ENCODE measurements at regions not wholly inside any gene's neighbourhood (a gene's known extent, or its start where the extent isn't known, plus 50 kb on each side); places are given as distances from the start of the nearest gene placed in this dataset.
"Not testable (repeated sequence)": the region's sequence is repeated elsewhere in the genome, so short reads cannot be mapped to it uniquely, and the experiment has no call there.

- ATAC-seq: no peak
These were observed 213.4 kb upstream of the SHH start for GRCh38 chr7:156025675-156026074.

GRCh38 chr7:156024201-156024600 is 211.9 kb upstream of the SHH start:
- no peak for ATAC-seq

DNA sequence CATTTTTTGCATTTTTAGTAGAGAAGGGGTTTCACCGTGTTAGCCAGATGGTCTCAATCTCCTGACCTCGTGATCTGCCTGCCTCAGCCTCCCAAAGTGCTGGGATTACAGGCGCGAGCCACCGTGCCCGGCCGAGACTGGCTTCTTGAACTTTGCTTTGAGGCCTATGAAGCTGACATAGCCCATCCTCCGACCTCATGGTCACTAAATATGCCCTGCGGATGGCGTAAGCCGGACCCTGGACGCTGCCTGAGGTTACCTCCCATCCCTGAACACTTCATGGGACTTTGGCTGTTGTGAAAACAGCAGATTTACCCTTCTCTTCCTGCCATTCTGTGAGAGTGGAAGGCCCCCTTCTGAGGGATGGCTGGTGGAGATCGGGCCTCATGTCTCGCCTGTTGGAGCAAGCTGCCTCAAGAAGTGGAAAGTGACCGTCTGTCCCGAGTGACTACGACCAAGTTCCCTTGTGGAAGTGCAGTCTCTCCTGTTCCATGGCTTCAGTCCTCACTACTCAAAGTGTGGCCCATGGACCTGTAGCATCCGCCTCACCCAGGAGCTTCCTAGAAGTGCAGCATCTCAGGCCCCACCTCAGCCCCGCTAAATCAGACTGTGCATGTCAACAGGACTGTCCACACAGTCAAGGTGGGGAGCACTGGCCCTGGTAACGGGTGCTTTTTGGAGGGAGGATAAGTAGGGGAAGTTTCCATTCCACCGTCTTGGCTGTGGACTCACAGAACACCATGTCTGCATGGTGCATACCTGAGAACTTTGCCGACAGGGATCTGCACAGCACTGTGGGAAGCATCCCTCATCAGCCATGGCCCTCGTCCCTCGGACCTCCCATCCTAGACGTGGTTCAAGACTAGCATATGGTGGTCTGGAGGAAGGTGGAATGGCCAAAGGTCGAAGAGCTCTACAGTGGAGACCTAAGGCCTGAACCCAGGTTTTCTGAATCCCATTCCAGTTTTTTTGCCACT is 210.5 kb upstream of the SHH start:
- ATAC-seq: no peak

- ATAC-seq: no peak
These were observed 209.2 kb upstream of the SHH start for GRCh38 chr7:156021471-156021870.

DNA sequence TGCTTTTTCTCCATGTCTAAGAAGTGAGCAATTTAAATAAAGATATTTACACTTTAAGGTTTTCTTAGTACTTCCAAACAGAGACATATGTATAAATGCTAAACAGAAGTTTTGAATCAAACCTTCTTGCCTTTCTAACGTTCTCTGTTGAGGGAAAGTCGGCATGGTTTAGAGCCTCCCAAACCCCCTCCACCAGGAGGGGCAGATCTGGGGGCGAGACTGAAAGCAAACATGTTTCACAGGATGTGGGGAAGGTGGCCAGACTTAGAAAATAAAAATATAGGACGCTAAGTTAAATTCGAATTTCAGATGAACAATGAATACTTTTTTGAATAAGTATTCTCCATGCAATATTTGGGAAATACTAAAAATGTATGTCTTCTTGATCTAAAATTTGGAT is 208.3 kb upstream of the SHH start:
- ATAC-seq: no peak

- no peak for ATAC-seq
These were observed 207.7 kb upstream of the SHH start for GRCh38 chr7:156019776-156020565.

GRCh38 chr7:156019308-156019707 is 207.0 kb upstream of the SHH start:
- no peak for ATAC-seq

DNA sequence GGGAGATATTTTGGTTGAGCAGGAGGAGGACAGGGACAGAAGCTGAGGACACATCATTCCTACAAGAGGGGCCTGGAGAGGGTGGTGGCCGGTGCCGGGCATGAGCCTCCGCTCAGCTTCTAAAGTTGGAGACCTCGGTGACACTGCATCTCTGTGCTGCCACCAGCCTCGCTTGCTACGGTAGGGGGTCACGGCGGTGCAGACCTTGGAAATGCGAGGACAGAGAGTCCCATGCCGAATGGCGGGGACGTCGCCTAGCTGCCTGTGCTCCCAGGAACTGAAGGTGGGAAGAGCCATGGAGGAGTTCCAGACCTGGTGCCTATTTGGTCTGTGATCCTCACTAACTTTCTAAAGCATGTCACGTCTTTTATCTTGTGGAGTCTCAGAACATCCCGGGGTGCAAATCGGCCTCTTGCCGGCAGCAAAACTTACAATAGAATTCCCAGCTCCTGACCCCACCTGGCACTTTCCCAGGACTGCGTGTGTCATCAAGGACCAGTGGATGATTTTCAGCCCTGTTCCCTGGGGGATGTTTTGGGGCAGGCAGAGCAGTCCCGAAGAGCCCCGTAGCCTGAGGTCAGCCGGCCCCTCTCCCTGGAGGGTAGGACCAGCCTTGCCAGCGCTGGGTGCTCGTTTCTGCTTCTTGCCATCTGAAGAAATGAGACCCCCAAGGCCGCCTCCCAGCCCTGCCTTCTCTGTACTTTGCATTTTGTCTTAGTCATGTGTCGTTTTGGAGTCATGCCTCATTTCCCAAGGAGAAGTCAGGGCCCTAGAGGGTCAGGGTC is 205.8 kb upstream of the SHH start:
- no peak for ATAC-seq

- no peak for ATAC-seq
These were observed 205.2 kb upstream of the SHH start for GRCh38 chr7:156017431-156017830.

GRCh38 chr7:156015237-156016020 is 203.2 kb upstream of the SHH start:
- ATAC-seq: no peak

DNA sequence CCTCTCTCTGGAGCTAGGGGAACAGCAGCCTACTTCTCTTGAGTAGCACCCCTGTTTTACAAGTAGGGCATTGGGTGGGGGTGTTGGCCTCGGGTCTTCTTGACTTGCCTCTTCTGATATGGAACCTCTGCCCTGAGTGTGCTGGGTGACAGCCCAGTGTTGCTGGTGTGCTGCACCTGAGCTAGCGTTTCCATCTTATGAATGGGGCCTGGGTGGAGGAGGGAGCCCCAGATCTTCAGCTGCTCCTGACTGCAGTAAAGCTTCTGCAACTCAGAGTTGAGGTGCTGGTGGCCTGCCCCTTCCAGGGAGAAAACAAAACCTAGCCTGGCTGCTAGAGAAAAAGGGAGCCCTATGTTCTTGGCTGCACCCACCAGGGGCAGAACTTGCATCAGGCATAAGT is 202.5 kb upstream of the SHH start:
- ATAC-seq: no peak

- no peak for ATAC-seq
These were observed 201.9 kb upstream of the SHH start for GRCh38 chr7:156014201-156014600.

DNA sequence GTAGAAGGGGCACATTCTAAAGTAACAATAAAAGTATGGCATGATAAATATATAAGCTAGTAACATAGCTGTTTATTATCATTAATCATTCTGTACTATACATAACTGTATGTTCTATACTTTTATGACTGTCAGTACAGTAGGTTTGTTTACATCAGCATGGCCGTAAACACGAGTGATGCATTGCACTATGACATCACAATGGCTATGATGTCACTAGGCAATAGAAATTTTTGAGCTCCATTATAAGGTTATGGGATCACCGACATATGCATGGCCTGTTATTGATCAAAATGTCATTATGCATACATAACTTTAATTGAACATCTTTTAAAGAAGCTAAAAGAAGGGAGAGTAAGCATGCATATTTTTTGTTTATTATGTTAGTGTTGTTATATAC is 200.1 kb upstream of the SHH start:
- ATAC-seq: no peak

GRCh38 chr7:156009569-156009968 is 197.3 kb upstream of the SHH start:
- no peak for ATAC-seq

DNA sequence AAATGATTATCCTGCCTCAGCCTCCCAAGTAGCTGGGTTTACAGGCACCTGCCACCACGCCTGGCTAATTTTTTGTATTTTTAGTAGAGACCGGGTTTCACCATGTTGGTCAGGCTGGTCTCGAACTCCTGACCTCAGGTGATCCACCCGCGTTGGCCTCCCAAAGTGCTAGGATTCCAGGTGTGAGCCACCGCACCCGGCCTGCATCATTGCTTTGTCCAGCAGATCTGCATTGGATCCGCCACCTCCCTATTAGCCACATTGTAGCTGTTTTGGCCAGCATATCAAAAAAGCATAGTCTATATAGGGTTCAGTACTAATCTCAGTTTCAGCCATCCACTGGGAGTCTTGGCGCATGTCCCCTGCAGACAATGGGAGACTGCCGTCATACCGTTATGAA is 194.6 kb upstream of the SHH start:
- not testable (repeated sequence) for ATAC-seq

- ATAC-seq: no peak
These were observed 193.8 kb upstream of the SHH start for GRCh38 chr7:156006024-156006423.

DNA sequence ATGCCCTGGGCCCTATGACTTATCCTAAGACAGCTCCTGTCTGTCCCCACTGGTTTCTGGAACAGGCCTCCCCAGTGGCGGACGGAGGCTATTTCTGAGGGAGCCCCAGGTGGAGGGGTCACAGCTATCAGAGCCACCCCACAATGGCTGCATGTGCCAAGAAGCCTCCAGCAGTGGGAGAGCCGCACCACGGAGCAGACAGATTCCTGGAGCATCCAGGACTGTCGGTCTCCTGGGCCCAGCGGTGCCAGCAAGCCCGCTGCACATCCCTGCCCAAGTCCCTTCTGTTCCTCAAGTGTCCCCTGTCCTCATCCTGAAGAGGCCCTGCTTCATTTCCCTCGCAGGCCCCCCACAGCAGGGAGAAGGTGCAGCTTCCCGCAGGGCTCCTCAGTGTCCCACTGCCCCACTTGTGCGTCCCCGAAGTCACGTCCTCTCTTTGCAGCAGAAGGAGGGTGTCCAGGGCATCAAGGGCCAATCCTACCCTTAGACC is 193.0 kb upstream of the SHH start:
- ATAC-seq: no peak

DNA sequence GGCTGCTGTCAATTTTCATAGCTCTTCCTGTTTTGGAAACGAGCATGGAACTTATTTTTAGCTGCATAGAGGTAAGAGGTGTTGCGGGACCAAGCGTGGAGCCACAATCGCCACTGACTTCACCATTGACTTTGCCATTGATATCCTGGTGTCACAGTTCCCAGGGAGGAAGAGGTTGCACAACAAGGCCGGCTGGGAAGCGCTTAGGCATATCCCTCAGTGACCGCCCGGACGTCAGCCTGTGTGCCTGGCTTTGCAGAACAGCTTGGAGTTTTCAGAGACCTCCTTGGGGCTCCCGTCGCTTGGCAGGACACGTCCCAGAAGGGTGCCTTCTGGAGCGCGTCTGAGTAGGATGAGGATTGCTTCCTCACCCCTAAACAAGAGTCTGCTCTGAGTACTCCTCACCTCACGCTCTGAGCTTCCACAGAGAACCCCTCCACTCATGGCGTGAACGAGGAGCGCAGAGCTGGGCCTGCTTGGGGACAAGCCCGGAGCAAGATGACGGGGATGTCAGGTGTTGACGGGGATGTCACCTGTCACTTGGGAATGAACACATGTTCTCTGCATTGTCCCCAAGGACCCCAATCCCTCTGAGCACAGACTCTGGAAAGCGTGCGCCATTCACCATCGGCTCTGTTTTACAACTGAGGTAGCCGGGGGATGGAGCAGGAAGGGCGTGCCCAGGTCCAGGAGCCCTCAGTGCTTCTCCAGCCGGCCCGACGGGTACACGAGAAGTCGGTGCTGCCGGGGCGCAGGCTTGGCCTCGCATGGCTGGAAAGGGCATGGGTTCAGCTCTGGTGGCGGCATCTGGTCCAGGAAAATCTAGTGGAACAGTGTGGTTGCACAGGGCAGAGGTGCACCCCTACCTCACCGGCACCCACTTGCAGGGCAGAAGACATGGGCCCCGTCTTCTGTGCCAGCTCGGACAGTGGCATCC is 192.3 kb upstream of the SHH start:
- no peak for ATAC-seq

DNA sequence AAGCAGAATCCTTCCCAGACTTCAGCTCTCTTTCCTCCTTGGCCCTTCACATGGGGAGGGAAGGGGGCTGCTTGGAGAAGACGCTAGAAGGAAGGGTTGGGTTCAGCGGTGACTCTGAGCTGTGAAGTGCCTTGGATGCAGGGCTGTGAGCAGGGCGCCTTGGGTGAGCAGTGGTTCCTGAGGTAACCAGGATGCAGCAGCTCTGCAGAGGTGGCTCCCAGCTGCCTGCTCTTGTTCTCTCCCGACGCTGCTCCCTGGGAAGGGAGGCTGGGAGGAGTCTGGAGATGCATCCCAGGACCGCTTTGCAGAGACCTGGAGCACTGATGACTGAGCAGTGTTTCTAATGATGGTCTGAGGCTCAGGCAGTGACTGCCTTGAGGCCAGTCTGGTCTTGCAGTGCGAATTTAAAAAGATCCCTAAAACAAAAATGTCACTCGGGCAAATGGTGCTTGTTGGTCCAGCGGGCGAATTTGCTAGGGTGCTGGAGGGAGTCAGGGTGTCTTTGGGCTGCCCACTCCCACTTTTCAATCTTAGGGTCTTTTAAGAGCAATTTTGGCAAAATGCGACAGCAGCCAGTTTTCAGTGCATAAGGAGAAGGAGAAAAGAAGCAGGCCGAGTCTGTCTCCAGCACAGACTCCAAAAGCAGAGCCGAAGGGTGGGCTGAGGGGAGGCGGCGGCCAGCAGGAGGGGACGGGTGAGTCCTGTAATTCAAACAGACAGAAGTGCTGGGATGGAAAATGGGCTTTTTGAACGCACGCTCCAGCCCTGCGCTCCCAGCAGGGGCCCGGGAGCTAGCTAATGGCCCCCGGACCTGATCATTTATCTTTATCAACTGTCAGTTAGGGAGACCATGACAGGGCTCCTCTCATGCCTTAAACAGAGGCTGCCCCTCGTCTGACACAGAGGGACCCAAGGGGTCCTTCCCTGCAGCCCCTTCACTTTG is 191.2 kb upstream of the SHH start:
- ATAC-seq: no peak

All from esophagus mucosa (tissue), 1 donor.